Activated T-helper 17 cell treated with anti-CD3 and anti-CD28 coated beads, Interleukin-2, amount 50 U/mL, for 72 hours (primary cell): ENCODE measurements at regions not wholly inside any gene's neighbourhood (a gene's known extent, or its start where the extent isn't known, plus 50 kb on each side); places are given as distances from the start of the nearest gene placed in this dataset.

Experiments used
- ATAC-seq: fragments of 150-1000 bp; cut with Tn5 transposase; replicated peaks from 2 replicates; pipeline ENCODE4 v1.10.0; 2021; ENCODE audit warnings: mild to moderate bottlenecking, moderate library complexity
- H3K27ac Mint-ChIP-seq: one replicate; pipeline ENCODE4 v1.8.0; 2022; ENCODE audit warnings: mixed read lengths
- H3K27me3 Mint-ChIP-seq: one replicate; pipeline ENCODE4 v1.8.0; 2022; ENCODE audit warnings: mixed read lengths
- H3K36me3 Mint-ChIP-seq: one replicate; pipeline ENCODE4 v1.8.0; 2022; ENCODE audit warnings: low read depth, mild to moderate bottlenecking, mixed read lengths
- H3K4me1 Mint-ChIP-seq: one replicate; pipeline ENCODE4 v1.8.0; 2022; ENCODE audit warnings: mixed read lengths
- H3K4me3 Mint-ChIP-seq: one replicate; pipeline ENCODE4 v1.8.0; 2022; ENCODE audit warnings: mild to moderate bottlenecking, mixed read lengths
- H3K9me3 Mint-ChIP-seq: one replicate; pipeline ENCODE4 v1.8.0; 2022; ENCODE audit warnings: mixed read lengths

DNA sequence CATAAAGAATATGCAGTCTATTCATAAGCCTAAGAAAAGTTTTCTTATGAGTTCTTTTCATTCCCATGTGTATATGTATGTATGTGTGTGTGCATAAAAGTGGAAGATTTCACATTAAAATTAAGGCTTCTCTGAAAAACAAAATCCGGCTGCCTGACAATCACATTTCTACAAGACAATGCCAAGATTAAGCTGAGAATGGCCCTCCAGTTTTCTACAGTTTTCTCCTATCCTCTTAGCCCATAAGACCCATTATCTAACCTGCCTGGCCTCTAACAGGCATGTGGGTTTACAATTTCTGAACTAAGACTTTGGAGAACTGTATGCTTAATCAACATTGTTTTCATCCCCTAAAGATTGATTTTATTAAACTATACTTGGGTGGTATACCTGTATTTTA, 446.0 kb upstream of the SEMA3A start:
- no peaks in the 10 kb centered on the region for H3K27me3 Mint-ChIP-seq
- ATAC-seq: no peak
- H3K27ac Mint-ChIP-seq: no peak overlapping the region
- H3K9me3 Mint-ChIP-seq: no peaks in the 10 kb centered on the region
- no peak overlapping the region for H3K4me3 Mint-ChIP-seq
- no peaks in the 10 kb centered on the region for H3K4me1 Mint-ChIP-seq
- no peaks in the 10 kb centered on the region for H3K36me3 Mint-ChIP-seq

DNA sequence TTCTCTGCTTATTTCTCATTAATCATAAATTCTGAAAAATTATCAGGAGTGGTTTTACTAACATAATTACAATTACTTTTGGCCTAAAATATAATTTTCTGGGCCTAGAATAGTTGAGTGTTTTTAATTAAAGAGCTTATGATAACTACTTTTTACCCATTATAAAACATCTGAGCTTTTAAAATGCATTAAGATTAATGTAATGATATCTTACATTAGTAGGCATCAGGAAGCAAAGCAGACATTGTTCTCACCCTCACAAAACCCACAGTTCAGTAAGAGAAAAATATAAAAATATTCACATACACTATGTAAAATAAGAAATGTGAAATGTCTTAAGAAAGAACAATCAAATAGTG, 443.7 kb upstream of the SEMA3A start:
- Mint-ChIP-seq H3K4me1 (no peaks in the 10 kb centered on the region), H3K36me3 (no peaks in the 10 kb centered on the region), H3K9me3 (no peaks in the 10 kb centered on the region), H3K27ac (no peak overlapping the region), H3K27me3 (no peaks in the 10 kb centered on the region), H3K4me3 (no peak overlapping the region)
- ATAC-seq: no peak

DNA sequence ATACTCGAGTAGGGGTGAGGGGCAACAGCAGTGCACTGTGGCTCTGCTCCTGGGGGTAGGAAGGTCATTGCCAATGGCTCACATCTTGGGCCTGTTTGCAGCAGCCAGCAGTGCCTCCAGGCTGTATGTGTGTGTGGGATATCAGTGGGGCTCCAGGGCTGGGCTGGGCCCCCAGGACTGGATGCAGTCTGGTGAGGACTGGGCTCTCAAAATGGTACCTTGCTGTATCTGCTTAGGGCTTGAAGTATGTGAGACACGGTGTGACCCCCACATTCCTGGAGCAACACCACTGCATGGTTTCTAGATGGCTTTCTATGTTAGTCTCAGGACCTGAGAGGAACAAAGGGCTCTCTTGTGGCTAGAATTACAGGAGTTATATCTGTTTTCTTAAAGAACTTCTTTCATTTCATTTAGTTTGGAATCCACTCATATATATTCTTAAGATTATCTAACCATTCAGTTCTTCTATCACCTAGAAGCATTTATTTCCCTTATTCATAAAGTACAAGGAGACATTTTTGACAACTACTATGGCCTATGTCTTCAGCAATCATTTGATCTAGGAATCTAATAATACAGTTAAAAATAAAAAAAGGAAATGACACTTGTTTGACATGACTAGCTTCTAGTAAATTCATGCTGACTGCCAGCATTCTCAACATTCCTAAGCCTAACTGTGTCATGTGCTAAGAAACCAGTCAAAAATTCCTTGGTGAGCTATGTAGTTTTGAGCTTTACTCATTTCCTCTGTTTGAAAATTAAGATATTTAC, 443.2 kb upstream of the SEMA3A start:
- Mint-ChIP-seq H3K27ac (no peak overlapping the region), H3K27me3 (no peaks in the 10 kb centered on the region), H3K4me3 (no peak overlapping the region), H3K4me1 (no peaks in the 10 kb centered on the region), H3K36me3 (no peaks in the 10 kb centered on the region), H3K9me3 (no peaks in the 10 kb centered on the region)
- ATAC-seq: no peak

DNA sequence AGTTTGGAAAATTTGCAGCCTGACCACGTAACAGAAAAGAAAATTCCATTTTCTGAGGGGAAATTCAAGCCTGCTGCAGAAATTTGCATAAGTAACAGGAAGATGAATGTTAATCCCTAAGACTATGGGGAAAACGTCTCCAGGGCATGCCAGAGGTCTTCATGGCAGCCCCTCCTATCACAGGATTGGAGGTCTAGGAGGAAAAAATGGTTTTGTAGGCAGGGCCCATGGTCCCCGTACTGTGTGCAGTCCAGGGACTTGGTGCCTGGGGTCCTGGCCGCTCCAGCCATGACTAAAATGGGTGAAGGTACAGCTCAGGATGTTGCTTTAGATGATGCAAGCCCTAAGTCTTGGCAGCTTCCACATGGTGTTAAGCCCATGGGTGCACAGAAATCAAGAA, 437.3 kb upstream of the SEMA3A start:
- no peak overlapping the region for H3K27ac Mint-ChIP-seq
- no peaks in the 10 kb centered on the region for H3K27me3 Mint-ChIP-seq
- no peaks in the 10 kb centered on the region for H3K4me1 Mint-ChIP-seq
- no peak overlapping the region for H3K4me3 Mint-ChIP-seq
- ATAC-seq: no peak
- peaks cover 5% of the 10 kb centered on the region for H3K9me3 Mint-ChIP-seq
- H3K36me3 Mint-ChIP-seq: no peaks in the 10 kb centered on the region

DNA sequence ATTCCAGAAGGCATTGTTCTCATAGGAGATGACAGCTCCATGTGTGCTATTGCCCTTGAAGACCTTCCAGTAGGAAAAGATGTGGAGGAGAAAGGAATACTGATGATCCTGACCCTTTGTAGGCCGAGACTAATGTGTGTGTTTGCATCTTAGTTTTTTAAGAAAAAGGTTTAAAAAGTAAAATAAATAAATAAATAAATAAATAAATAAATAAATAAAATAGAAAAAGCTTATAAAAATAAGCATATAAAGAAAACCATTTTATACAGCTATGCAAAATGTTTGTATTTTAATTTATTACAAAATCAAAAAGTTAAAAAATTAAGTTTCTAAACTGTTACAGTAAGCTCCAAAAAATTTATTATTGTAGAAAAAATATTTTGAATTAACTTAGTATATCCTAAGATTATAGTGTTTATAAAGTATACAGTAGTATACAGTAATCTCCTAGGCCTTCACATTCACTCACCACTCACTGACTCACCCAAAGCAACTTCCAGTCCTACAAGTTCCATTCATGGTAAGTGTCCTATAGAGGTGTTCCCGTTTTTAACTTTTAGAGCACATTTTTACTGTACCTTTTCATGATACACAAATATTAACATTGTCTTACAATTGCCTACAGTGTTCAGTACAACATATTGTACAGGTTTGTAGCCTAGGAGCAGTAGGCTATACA, 435.2 kb upstream of the SEMA3A start:
- H3K4me3 Mint-ChIP-seq: no peak overlapping the region
- ATAC-seq: no peak

DNA sequence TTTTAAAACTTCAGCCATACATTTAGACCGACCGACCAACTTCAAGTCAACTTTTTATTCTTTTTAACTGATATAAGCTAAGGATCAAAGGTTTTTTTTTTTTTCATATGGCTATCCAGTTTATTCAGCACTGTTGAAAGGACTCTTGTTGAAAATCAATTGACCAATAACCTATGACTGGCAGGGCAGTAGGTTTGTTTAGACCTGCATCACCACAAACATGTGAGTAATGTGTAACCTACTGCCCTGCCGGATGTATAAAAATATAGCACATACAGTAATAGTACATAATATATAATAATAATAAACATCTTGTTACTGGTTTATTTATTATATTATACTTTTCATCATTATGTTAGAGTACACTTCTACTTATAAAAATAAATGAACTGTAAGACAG, 434.6 kb upstream of the SEMA3A start:
- Mint-ChIP-seq H3K9me3 (peaks cover 5% of the 10 kb centered on the region), H3K27me3 (no peaks in the 10 kb centered on the region), H3K4me3 (no peak overlapping the region), H3K27ac (no peak overlapping the region), H3K36me3 (no peaks in the 10 kb centered on the region), H3K4me1 (no peaks in the 10 kb centered on the region)
- no peak for ATAC-seq

More for the DNA sequence above, 435.2 kb upstream of the SEMA3A start:
- Mint-ChIP-seq H3K36me3 (no peaks in the 10 kb centered on the region), H3K4me1 (no peaks in the 10 kb centered on the region), H3K9me3 (peaks cover 5% of the 10 kb centered on the region), H3K27ac (no peak overlapping the region), H3K27me3 (no peaks in the 10 kb centered on the region)

DNA sequence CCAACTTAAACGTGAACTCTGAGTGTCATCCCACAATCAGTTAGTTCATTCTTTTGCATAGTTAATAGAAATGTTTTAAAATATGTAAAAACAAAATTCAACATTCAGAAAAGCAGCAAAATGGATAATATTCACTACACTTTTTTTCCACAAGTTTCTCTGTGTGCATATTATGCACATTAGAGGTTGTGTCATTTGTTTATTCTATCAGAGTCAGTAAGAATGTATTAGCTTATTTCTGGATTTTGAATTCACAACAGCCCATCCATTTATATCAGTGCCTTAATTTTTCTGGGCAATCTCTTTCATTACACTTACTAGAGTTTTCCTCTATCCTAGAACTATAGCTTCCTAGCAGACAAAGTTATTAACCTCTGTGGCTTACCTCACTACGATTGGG, 432.7 kb upstream of the SEMA3A start:
- H3K27ac Mint-ChIP-seq: no peak overlapping the region
- H3K4me3 Mint-ChIP-seq: no peak overlapping the region
- no peaks in the 10 kb centered on the region for H3K4me1 Mint-ChIP-seq
- ATAC-seq: no peak
- no peaks in the 10 kb centered on the region for H3K27me3 Mint-ChIP-seq
- H3K36me3 Mint-ChIP-seq: no peaks in the 10 kb centered on the region
- peaks cover 5% of the 10 kb centered on the region for H3K9me3 Mint-ChIP-seq

DNA sequence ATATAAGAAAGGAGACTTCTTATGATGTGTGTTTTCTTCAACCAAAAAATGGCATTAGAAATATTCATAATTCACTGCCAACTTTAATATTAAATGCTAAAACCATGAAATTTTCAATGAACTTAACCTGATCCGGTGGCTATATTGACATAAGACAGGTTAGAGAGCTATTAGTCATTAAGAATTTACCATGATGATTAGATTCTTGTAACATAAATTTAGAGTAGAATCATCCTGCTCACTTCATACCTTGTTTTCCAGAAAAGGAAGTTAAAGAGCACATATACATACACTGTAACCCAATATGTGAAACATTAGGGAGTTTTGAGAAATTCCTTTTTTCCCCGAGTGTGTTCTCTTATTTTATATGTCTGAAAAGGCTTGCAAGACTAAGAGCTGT, 430.3 kb upstream of the SEMA3A start:
- ATAC-seq: no peak
- no peak overlapping the region for H3K27ac Mint-ChIP-seq
- no peaks in the 10 kb centered on the region for H3K9me3 Mint-ChIP-seq
- no peaks in the 10 kb centered on the region for H3K27me3 Mint-ChIP-seq
- no peaks in the 10 kb centered on the region for H3K36me3 Mint-ChIP-seq
- H3K4me3 Mint-ChIP-seq: no peak overlapping the region
- no peaks in the 10 kb centered on the region for H3K4me1 Mint-ChIP-seq

DNA sequence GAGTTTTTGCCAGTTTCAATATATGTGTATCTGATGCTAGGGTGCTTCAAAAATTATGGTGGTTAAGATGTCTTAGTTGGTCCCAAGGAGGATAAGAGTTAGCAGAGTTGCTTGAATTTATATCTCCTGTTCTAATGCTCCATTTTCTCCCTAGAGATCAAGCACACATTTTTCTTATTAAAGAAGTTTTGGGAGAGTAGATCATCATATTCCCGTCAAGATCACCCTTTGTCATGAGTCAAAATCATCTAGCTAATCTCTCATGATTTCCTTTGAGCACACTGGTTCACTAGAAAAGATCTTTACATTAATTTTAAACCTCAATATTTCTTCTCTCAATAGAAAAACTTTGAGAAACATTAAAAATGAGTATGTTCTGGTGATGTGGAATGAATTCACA, 429.9 kb upstream of the SEMA3A start:
- H3K27ac Mint-ChIP-seq: no peak overlapping the region
- H3K36me3 Mint-ChIP-seq: no peaks in the 10 kb centered on the region
- no peak overlapping the region for H3K4me3 Mint-ChIP-seq
- no peaks in the 10 kb centered on the region for H3K27me3 Mint-ChIP-seq
- no peaks in the 10 kb centered on the region for H3K4me1 Mint-ChIP-seq
- no peaks in the 10 kb centered on the region for H3K9me3 Mint-ChIP-seq
- no peak for ATAC-seq

DNA sequence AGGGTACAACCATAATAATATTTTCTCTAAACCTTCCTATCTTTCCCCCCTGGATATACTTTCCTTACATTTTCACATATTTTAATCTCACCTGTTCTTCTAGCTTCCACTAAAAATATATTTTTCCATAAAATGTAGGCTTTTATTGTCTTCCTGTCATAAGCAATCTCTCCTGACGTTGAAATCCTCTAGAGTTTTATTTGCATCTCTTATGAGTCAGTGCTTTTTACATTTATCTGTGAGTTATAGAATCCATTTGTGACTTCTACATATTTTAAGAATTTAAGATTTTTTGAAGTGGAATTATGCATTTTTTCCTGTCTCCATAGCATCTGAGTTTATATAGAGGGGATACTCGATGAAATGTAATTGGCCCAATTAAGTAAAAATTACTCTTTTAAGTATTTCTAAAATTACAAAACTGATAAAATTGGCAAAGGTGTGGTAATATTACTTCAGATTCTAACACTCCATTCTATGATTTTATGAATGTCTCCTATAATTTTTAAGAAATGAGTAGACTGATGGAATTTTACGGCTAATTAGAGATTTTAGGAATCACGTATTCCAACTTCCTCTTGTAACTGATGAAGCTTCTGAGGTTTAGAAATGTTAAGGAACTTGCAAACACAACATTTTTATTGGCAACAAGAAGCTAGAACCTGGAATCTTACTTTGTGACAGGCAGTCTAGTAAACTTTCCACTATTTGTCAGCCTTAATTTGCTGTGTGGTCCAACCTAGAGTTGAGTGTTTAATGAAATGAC, 422.9 kb upstream of the SEMA3A start:
- H3K4me1 Mint-ChIP-seq: no peaks in the 10 kb centered on the region
- H3K27me3 Mint-ChIP-seq: no peaks in the 10 kb centered on the region
- ATAC-seq: no peak
- peaks cover 3% of the 10 kb centered on the region for H3K9me3 Mint-ChIP-seq
- H3K27ac Mint-ChIP-seq: no peak overlapping the region
- H3K36me3 Mint-ChIP-seq: no peaks in the 10 kb centered on the region
- H3K4me3 Mint-ChIP-seq: no peak overlapping the region

DNA sequence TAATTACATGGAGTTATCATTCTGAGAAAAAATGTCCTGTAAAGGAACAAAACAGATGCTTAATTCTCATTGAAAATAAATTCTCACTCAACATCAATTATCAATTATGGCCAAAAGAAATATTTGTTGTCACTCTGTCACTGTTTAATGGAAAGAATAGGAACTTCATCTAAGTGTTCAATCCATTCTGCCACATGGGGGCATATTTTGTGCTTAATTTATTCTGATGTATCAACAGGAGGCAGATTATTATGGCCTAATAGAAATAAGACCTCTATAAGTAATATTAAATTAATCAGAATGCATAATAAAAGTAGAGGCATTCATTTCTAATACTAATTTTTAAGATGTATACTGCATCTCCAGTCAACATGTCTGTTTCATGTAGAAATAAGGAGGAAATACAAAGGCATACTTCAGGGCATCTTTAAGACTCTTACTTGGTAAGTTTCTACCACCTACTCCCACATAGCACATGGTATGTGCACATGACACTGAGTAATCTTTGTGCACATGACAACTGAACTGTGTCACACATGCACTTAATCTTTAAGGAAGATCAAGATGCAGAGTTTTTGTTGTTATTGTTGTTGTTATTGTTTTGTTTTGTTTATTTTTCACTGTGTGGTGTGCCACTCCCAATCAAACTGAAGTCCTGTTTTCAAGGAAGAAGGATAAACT, 420.4 kb upstream of the SEMA3A start:
- Mint-ChIP-seq H3K4me3 (no peak overlapping the region), H3K4me1 (no peaks in the 10 kb centered on the region), H3K9me3 (peaks cover 3% of the 10 kb centered on the region), H3K27me3 (no peaks in the 10 kb centered on the region), H3K27ac (no peak overlapping the region), H3K36me3 (no peaks in the 10 kb centered on the region)
- no peak for ATAC-seq

DNA sequence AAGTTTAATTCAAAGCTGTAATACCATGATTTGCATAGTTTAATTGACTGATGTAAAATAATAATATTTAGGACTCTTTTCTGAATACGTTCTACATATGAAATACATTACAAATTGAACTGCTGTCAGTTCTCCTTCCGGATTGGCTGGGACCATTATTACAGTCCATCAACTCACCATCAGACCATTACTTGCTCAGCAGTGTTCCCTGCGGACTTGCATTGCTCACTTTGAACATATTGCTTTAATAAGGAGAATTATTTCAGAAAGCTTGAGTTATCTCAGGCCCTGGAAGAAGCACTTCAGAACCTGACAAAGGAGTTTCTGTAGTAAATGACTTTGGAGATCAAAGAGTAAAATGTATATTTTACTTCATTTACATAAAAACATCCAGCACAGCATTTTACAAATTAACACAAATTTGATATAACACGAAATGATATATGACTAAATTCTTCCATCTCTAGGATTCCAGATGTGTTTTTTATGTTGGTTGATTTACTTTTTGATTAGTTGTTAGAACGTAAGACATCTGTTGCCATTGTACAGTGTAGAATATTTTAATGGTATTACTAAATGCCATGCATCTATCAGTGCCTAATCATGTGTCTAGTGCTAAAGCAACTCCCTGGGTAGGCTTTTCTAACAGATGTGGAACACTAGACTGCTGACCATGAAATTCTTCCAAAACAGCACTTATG, 418.5 kb upstream of the SEMA3A start:
- H3K36me3 Mint-ChIP-seq: no peaks in the 10 kb centered on the region
- H3K27ac Mint-ChIP-seq: no peak overlapping the region
- no peaks in the 10 kb centered on the region for H3K27me3 Mint-ChIP-seq
- no peak overlapping the region for H3K4me3 Mint-ChIP-seq
- H3K4me1 Mint-ChIP-seq: no peaks in the 10 kb centered on the region
- no peak for ATAC-seq
- H3K9me3 Mint-ChIP-seq: peaks cover 3% of the 10 kb centered on the region

DNA sequence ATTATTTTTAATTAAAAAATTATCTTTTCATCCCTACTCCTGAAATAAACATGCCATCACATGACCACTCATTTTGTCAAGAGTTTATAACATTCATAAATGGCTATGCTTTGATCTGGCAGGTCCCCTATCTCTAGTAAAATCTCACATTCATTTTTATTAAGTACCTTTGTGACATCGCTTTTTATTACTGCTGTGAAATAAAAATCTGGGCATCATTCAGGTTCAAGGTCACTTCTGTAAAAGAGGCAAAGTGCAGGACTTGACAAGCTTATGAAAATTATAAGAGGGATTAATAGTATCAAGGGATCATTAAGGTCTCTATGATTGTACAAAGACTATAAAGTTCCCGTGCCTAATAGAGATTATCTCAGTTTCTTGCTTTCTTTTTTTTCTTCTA, 416.8 kb upstream of the SEMA3A start:
- Mint-ChIP-seq H3K4me3 (no peak overlapping the region), H3K27ac (no peak overlapping the region), H3K9me3 (peaks cover 3% of the 10 kb centered on the region), H3K36me3 (no peaks in the 10 kb centered on the region), H3K4me1 (no peaks in the 10 kb centered on the region), H3K27me3 (no peaks in the 10 kb centered on the region)
- no peak for ATAC-seq

DNA sequence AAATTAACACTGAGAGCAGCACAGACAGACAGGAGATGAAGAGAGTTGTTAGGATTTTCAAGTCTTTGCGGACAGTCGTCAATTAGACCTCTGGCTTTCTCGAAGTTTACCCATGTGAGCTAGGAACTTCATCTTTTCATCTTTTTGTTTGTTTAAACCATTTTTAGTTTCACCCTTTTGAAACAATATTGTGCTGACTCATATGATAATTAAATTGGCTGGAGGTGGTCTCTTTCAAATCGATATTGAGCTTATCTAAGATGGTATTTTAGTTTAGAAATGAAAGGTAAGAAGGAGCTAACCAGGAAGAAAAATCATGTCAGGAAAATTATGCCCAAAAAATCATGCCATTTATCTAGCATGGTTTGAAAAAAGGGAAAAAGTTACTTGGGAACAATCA, 415.8 kb upstream of the SEMA3A start:
- no peak for ATAC-seq
- H3K4me1 Mint-ChIP-seq: no peaks in the 10 kb centered on the region
- H3K27me3 Mint-ChIP-seq: no peaks in the 10 kb centered on the region
- no peak overlapping the region for H3K27ac Mint-ChIP-seq
- peaks cover 3% of the 10 kb centered on the region for H3K9me3 Mint-ChIP-seq
- H3K4me3 Mint-ChIP-seq: no peak overlapping the region
- no peaks in the 10 kb centered on the region for H3K36me3 Mint-ChIP-seq
